WTC11 (cell line): ENCODE measurements at regions not wholly inside any gene's neighbourhood (a gene's known extent, or its start where the extent isn't known, plus 50 kb on each side); places are given as distances from the start of the nearest gene placed in this dataset.

Source experiments
- CTCF ChIP-seq: fragments of 200-600 bp; IDR thresholded peaks from 2 replicates; pipeline ENCODE4 v1.8.0; 2022; ENCODE audit warnings: antibody characterized with exemption
- HMGXB4 ChIP-seq: sonication (generic); formaldehyde crosslinking; IDR thresholded peaks from 2 replicates; pipeline ENCODE4 v1.8.1; 2023; ENCODE audit warnings: mild to moderate bottlenecking, moderate library complexity, missing genetic modification reagents
- IRF1 ChIP-seq: sonication (generic); formaldehyde crosslinking; IDR thresholded peaks from 2 replicates; pipeline ENCODE4 v1.8.0; 2023; ENCODE audit warnings: missing genetic modification reagents
- JUN ChIP-seq: sonication (generic); formaldehyde crosslinking; IDR thresholded peaks from 2 replicates; pipeline ENCODE4 v1.8.0; 2023; ENCODE audit warnings: mild to moderate bottlenecking, missing genetic modification reagents
- MAX ChIP-seq: sonication (generic); formaldehyde crosslinking; IDR thresholded peaks from 2 replicates; pipeline ENCODE4 v1.8.0; 2022; ENCODE audit warnings: mild to moderate bottlenecking, missing genetic modification reagents
- NFYB ChIP-seq: sonication (generic); formaldehyde crosslinking; conservative IDR thresholded peaks from 2 replicates; pipeline ENCODE4 v1.8.0; 2022; ENCODE audit warnings: low read depth, missing genetic modification reagents
- SP1 ChIP-seq: sonication (generic); formaldehyde crosslinking; conservative IDR thresholded peaks from 2 replicates; pipeline ENCODE4 v1.8.1; 2022; ENCODE audit warnings: missing genetic modification reagents
- ZBTB21 ChIP-seq: sonication (generic); formaldehyde crosslinking; IDR thresholded peaks from 2 replicates; pipeline ENCODE4 v1.8.1; 2023; ENCODE audit warnings: mild to moderate bottlenecking, missing genetic modification reagents, borderline replicate concordance
- ZNF138 ChIP-seq: sonication (generic); formaldehyde crosslinking; conservative IDR thresholded peaks from 2 replicates; pipeline ENCODE4 v1.8.1; 2022; ENCODE audit warnings: mild to moderate bottlenecking, moderate library complexity, missing genetic modification reagents

GRCh38 chr11:69928975-69929374 lies 109.8 kb upstream of the FGF3 start:
- TF ChIP-seq CTCF (no peak), ZBTB21 (CRISPR knock-in tag) (no peak), IRF1 (no peak), HMGXB4 (no peak), JUN (CRISPR knock-in tag) (no peak), MAX (CRISPR knock-in tag) (no peak), SP1 (CRISPR knock-in tag) (no peak), NFYB (CRISPR knock-in tag) (no peak), ZNF138 (CRISPR knock-in tag) (no peak)
